GM12892 (cell line): ENCODE measurements at regions not wholly inside any gene's neighbourhood (a gene's known extent, or its start where the extent isn't known, plus 50 kb on each side); places are given as distances from the start of the nearest gene placed in this dataset.
"Not testable (repeated sequence)": the region's sequence is repeated elsewhere in the genome, so short reads cannot be mapped to it uniquely, and the experiment has no call there.

ENCODE experiments used
- DNase-seq: peaks from one replicate; pipeline ENCODE4 v3.0.0; 2011; ENCODE audit not compliant: insufficient read length
- FAIRE-seq: peaks from 2 replicates; lab custom pipeline; 2011; peaks lifted over from hg19 to GRCh38; lab: Jason Lieb, UNC
- POLR2A ChIP-seq: IDR thresholded peaks from 2 replicates; pipeline ENCODE4 v1.6.1; 2011; ENCODE audit warnings: low read depth, low read length, control low read depth
- POLR2AphosphoS5 ChIP-seq: IDR thresholded peaks from 2 replicates; pipeline ENCODE4 v1.6.1; 2011; ENCODE audit warnings: low read depth, low read length, control low read depth
- TAF1 ChIP-seq: IDR thresholded peaks from 2 replicates; pipeline ENCODE4 v1.6.1; 2011; ENCODE audit warnings: low read depth, mild to moderate bottlenecking, control low read depth, low read length, borderline replicate concordance

- TF ChIP-seq TAF1 = no peak
- no peak for TF ChIP-seq POLR2AphosphoS5
- TF ChIP-seq POLR2A = no peak
- FAIRE-seq (no peak), DNase-seq (no peak)
Observed at GRCh38 chr5:94102849-94103248, 361.4 kb upstream of the POU5F2 start.

GRCh38 chr5:94097384-94097783 lies 356.0 kb upstream of the POU5F2 start:
- DNase-seq, FAIRE-seq: not testable (repeated sequence)

DNA sequence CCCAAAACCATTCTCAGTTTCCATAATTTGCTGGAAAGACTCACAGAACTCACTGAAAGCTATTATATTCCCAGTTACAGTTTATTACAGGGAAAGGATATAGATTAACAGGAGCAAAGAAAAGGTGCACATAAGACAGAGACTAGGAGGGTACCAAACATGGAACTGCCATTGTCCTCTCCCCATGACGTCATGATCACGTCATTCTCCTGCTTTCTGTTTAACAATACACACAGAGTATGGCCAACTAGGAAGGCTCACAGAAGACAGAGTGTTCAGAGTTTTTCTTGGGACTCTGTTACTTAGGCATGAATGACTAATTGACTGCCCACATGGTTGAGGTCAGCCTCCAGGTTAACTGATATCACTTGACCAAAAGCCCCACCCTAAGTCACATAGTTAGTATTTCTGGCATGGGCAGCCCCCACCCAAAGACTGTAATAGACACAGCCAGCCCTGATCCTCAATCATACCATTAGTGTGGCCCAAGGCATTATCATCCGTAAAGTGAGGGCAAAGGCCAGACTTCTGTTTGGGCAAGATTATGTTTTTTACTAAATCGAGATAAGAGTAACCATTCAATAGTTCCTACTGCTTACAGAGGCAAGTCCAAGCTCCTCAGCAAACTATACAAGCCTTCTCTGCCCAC lies 353.5 kb upstream of the POU5F2 start:
- no peak for DNase-seq
- TF ChIP-seq TAF1 = no peak
- TF ChIP-seq POLR2AphosphoS5 = no peak
- TF ChIP-seq POLR2A = no peak
- FAIRE-seq = no peak

GRCh38 chr5:94093300-94093699 lies 351.9 kb upstream of the POU5F2 start:
- DNase-seq (no peak), FAIRE-seq (no peak)
- TF ChIP-seq POLR2AphosphoS5 (no peak), TAF1 (no peak)

DNA sequence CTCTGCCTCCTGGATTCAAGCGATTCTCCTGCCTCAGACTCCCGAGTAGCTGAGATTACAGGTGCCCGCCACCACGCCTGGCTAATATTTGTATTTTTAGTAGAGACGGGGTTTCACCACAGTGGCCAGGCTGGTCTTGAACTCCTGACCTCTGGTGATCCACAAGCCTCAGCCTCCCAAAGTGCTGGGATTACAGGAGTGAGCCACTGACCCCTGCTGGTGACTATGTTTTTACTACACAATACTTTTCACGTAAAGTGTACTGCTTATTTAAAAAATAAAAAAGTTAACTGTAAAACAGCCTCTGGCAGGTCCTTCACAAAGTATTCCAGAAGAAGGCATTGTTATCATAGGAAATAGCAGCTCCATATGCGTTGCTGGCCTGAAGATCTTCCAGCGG lies 345.2 kb upstream of the POU5F2 start:
- DNase-seq, FAIRE-seq: not testable (repeated sequence)

GRCh38 chr5:94086194-94086593 lies 344.8 kb upstream of the POU5F2 start:
- no peak for FAIRE-seq

DNA sequence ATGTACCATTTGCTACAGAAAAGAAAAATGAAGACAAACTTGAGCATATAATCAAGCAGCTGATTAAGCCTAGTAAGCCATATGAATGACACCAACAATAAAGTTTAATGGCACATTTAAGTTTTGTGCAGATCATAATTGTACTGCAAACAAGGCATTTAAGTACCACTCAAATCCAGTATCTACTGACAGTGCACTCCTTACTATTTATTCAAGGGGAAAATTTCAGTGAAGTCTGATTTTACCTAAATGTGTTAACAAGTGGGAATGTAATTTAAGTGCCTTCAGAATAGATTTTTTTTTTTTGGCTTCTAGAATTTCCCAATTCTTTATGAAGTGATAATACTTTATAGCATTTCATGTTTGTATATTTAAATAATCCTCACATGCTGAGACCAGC lies 341.0 kb upstream of the POU5F2 start:
- TF ChIP-seq TAF1 = no peak
- TF ChIP-seq POLR2A = no peak
- no peak for TF ChIP-seq POLR2AphosphoS5
- no peak for FAIRE-seq
- no peak for DNase-seq

More at GRCh38 chr5:94086194-94086593, 344.8 kb upstream of the POU5F2 start:
- no peak for DNase-seq
- TF ChIP-seq POLR2A = no peak
- TF ChIP-seq TAF1 = no peak

DNA sequence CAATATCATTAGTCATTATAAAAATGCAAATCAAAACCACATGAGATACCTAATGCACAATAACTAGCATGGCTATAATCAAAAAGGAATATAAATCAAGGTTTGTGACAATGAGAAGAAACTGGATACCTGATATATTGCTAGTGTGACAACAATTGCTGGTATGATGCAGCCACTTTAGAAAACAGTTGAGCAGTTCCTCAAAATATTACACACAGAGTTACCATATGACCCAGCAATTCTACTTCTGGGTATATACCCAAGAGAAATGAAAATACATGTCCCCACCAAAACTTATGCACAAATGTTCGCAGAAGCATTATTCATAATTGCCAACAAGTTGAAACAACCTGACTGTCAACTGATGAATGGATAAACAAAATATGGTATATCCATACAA lies 339.7 kb upstream of the POU5F2 start:
- no peak for DNase-seq
- TF ChIP-seq TAF1 = no peak
- no peak for TF ChIP-seq POLR2A
- no peak for TF ChIP-seq POLR2AphosphoS5
- no peak for FAIRE-seq

DNA sequence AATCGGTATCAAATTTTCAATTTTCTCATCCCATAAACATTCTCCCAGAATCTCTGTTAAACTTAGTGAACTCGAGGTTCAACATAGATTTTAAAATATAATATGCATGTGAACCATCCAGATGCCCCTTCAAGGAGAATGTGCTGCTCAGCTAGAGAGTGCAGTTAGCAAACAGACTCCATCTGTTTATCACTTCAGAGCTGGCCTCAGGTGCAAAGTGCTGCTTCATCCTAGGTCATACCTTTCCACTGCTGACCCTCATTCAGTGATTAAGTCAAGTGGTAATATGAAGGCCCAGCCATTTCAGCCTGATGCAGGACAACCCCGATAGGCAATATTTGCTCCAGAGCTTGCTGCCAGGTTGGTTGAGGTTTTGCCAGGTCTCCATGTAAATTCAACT lies 339.0 kb upstream of the POU5F2 start:
- DNase-seq (no peak), FAIRE-seq (no peak)
- TF ChIP-seq POLR2AphosphoS5 (no peak), POLR2A (no peak), TAF1 (no peak)

GRCh38 chr5:94072116-94072515 lies 330.7 kb upstream of the POU5F2 start:
- DNase-seq (no peak), FAIRE-seq (no peak)
- TF ChIP-seq TAF1 (no peak), POLR2A (no peak), POLR2AphosphoS5 (no peak)

DNA sequence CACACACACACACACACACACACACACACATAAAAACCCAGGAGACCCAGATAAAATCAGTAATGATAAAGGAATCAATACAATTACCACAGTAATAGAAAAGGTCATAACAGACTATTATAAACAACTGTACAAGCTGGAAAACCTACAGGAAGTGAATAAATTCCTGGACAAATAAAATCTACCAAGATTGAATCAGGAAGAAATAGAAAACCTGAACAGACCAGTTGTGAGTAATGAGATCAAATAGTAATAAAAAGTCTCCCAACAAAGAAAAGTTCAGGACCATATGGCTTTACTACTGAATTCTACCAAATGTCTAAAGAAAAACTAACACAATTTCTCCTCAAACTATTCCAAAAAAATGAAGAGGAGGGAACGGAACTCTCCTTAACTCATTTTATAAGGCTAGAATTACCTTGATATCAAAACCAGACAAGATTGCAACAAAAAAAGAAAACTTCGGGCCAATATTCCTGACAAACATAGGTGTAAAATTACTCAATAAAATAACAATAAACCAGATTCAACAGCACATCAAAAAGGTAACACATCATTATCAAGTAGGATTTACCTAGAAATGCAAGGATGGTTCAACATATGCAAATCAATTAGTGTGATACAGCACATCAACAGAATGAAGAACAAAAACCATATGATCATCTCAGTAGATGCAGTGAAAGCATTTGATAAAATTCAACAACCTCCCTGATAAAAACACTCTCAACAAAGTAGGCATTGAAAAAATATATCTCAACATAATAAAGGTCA lies 325.2 kb upstream of the POU5F2 start:
- no peak for FAIRE-seq
- TF ChIP-seq POLR2A (no peak), TAF1 (no peak)
- DNase-seq = no peak

DNA sequence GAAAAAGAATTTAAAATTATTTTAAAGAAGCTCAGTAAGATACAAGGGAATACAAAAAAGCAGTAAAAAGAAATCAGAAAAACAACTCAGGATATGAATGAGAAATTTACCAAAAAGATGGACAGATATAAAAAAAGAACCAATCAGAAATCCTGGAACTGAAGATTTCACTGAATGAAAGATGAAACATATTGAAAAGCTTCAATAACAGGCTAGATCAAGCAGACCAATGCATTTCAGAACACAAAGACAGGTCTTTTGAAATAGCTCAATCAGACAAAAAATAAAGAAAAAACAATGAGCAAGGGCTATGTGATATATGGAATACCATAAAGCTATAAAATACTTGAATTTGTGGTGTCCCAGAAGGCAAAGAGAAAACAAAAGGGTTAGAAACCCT lies 322.6 kb upstream of the POU5F2 start:
- DNase-seq (no peak), FAIRE-seq (no peak)
- TF ChIP-seq POLR2A = no peak
- no peak for TF ChIP-seq POLR2AphosphoS5
- no peak for TF ChIP-seq TAF1

DNA sequence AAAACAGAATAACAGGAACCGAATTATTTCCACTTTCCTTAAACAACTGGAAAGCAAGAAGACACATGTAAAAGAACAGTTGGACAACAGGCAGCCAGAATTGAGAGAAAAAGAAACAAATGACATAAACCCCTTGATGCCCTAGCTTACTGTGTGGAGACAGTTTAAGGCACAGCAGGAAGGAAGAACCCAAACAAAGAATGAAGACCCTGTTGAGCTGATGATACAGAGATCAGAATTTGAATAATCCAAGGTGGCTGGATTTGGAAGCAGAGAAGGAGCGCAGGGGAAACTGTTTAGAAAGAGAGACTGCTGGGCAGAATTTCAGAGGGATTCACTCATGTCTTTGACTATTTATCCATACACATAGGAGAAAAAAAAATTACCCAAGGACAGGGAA lies 316.3 kb upstream of the POU5F2 start:
- DNase-seq = no peak
- TF ChIP-seq POLR2A (no peak), TAF1 (no peak), POLR2AphosphoS5 (no peak)
- FAIRE-seq = no peak

- DNase-seq (no peak), FAIRE-seq (no peak)
- TF ChIP-seq POLR2AphosphoS5 = no peak
- TF ChIP-seq POLR2A = no peak
- no peak for TF ChIP-seq TAF1
Observed at GRCh38 chr5:94057217-94057616, 315.8 kb upstream of the POU5F2 start.

DNA sequence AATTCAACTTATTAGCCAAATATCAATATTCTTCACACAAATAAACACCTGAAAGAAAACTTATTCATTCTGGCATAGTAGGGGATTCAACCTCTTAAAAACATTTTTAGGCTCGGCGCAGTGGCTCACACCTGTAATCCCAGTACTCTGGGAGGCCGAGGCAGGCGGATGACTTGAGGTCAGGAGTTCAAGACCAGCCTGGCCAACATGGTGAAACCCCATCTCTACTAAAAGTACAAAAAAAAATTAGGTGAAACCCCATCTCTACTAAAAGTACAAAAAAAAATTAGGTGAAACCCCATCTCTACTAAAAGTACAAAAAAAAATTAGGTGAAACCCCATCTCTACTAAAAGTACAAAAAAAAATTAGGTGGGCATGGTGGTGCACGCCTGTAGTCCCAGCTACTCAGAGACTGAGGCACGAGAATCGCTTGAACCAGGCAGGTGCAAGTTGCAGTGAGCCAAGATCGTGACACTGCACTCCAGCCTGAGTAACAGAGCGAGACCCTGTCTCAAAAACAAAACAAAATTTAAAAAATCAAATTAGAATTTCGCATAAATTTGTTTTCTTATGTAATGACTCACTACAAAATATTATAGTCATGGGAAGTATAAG lies 308.0 kb upstream of the POU5F2 start:
- not testable (repeated sequence) for DNase-seq, FAIRE-seq
